ENCODE measurements at regions not wholly inside any gene's neighbourhood (a gene's known extent, or its start where the extent isn't known, plus 50 kb on each side); places are given as distances from the start of the nearest gene placed in this dataset.
"Not testable (repeated sequence)": the region's sequence is repeated elsewhere in the genome, so short reads cannot be mapped to it uniquely, and the experiment has no call there.

DNA sequence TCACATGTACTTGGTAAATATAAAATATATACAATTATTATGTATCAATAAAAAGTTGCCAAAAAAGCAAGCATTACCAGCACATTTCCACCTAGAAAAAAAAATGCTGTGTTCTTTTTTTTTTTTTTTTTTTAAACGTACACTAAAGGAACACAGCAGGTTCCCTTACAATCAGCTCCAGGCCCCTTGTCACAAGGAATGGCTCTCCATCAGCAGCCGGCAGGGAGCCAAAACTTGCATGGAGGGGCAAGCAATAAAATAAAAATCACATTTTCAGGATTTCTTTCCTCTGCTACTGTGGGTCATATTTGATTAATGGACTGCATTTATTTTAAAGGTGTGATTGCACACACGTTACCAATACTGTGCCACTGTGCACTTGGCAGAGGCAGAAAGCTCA lies 460.3 kb downstream of the GPAT3 start:
- no peak for ATAC-seq

DNA sequence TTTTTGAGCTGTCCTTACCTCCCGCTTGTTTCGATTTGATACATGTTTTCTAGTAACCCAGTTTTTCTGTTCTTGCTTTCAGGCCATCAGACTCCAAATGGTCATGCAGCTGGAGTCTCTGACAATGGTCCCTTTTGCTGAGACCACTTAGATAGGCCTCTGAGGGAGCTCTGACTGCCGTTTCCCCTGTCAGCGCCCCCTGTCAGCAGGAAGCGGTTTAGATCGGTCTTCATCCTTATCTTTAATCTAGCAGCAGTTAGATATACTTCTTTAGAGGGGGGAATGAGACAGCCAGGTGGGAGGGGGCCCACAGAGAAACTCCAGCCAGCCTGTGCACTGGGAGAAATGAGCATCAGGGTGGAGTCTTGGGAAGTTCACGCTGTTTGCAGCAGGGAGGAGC lies 457.9 kb downstream of the GPAT3 start:
- no peak for ATAC-seq

DNA sequence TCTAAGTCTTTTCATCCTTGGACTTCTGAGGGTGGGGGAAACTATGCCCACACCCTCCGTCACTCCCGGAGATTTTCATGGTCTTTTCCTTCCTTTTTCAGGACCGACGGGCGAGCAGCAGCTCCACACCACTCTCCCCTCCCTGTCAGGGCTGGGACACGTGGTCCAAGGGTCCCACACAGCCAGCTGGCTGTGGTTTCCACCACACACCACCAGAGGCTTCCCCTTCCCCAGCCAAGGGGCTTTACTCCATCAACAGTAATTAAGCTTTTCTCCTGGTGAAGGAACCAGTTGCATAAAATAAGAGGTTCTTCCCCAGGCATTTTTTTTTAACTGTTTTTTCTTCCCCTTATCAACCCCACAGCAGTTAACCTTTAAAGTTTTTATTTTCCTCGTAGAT lies 453.9 kb downstream of the GPAT3 start:
- no peak for ATAC-seq

- no peak for ATAC-seq
These were observed 445.2 kb downstream of the GPAT3 start for GRCh38 chr4:83981156-83981555.

DNA sequence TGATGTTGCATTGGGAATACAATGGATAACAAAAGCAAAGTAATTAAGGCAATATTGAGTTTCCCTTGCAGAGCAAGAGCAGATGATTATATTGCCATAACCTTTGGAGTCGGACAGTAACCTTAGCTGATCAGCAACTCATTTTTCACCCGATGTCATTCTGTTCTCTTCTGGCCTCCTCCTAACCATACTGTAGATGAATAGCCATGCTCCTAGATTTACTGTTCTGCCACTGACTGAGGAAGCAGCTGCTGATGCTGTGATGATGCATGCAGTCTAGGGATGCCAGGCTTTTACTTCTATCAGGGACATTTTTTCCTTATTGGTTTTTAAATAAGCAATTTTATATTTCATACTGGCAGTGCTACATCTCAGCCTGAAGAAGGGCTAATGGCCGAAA lies 443.9 kb downstream of the GPAT3 start:
- no peak for ATAC-seq

DNA sequence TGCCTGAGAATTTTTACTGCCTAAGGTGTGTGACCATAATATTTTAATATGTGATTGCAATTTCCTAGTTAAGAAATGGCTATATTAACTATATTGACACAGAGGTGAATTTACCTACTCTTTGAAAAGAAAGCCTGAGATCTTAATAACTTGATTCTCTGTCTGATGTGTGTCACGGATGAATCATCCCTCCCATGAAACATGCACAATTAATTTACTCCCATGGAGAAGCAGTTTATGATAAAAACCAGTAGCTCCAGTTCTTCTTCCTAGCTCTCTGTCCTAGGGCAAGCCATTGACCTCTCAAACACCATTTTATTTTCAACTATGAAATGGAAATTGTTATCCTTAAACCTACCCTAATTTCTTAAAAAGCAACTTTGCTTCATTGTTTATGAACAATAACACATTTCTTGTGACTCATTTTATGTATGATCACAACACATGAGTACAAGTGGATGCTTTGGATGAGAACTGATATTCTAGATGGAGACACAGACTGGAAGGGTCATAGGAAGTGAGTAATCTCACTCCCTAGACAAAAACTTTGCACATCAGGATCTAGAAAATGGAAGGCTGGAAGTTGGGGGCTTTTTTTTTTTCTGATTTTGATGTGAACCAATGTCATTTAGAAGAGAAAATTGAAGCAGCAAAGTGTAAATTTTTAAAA lies 438.3 kb downstream of the GPAT3 start:
- ATAC-seq = peak; percentile 89

DNA sequence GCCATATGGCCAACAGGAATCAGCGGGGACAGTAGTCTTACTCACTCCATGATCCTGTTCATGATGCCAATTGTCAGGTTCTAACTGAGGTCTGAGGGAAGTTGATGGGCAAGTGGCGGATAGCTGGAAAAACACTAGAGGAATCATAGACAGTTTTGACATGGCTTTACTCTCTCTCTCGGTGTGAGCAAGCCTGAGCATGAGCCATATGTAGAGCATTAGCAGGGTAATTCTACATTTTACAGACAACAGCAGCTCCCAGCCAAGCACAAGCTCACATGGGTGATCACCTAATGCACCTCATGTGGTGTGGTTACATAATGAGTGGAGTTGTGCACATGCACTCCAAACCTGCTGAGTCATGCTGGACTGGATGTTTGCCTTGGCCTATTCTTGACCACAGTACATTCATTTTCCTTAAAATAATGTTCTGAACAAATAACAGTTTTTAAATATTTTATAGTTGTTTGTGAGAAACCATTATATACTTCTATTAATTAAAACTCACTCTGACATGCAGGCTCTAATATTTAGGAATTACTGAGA lies 429.2 kb downstream of the GPAT3 start:
- no peak for ATAC-seq

- no peak for ATAC-seq
These were observed 426.6 kb downstream of the GPAT3 start for GRCh38 chr4:83962492-83962891.

- ATAC-seq = no peak
These were observed 425.7 kb downstream of the GPAT3 start for GRCh38 chr4:83961575-83961974.

- no peak for ATAC-seq
These were observed 423.3 kb downstream of the GPAT3 start for GRCh38 chr4:83959160-83959559.

DNA sequence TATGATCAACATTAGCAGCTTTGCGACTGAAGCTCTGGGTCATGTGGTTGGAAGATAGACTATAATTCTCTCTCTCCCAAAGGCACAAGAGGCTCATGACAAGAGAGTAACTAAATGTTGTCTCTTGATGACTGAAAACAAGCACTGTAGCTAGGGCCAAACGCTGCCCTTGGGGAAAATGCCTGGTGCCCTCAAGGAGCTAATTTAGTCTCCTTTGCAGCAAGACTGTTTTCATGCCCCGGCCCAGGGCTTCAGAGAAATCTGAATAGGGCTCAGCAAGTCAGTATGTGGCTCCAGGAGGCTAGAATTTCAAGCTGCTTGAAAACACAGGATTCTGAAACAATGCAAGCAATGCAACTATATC lies 411.9 kb downstream of the GPAT3 start:
- ATAC-seq = no peak

GRCh38 chr4:83947125-83947829 lies 411.4 kb downstream of the GPAT3 start:
- no peak for ATAC-seq

DNA sequence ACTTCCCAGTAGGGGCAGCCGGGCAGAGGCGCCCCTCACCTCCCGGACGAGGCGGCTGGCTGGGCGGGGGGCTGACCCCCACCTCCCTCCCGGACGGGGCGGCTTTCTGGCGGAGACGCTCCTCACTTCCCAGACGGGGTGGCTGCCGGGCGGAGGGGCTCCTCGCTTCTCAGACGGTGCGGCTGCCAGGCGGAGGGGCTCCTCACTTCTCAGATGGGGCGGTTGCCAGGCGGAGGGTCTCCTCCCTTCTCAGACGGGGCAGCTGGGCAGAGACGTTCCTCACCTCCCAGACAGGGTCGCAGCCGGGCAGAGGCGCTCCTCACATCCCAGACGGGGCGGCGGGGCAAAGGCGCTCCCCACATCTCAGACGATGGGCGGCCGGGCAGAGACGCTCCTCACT lies 407.8 kb downstream of the GPAT3 start:
- not testable (repeated sequence) for ATAC-seq

DNA sequence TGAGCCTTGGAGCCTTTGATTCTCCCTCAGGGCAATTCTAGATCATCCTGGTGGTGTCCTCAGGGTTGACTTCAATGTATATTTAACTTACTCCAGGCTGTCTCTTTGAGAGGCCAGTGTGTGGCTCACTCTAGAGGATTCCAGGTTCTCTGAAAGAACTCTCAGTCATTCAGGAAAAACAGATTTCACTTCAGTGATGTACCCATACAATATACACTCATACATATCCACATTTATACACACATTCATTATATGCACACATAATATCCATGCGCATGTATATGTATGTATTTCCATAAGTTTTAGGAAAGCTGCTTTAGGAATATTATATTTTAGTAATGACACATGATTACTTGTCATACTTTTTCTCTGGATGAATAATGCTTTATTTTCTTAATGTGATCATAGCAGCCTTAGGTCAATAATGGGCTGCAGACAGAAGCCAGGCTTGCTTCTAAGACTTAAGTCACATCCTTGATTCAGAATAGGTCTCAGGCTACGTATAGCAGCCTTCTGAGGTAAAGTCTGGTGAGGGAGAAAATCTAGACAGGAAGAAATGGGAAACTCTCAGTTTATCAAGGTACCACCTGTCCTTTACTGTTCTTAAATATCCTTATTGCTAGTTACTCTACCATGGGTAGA lies 397.0 kb downstream of the GPAT3 start:
- ATAC-seq = no peak

GRCh38 chr4:83931659-83932438 lies 395.9 kb downstream of the GPAT3 start:
- ATAC-seq = no peak

DNA sequence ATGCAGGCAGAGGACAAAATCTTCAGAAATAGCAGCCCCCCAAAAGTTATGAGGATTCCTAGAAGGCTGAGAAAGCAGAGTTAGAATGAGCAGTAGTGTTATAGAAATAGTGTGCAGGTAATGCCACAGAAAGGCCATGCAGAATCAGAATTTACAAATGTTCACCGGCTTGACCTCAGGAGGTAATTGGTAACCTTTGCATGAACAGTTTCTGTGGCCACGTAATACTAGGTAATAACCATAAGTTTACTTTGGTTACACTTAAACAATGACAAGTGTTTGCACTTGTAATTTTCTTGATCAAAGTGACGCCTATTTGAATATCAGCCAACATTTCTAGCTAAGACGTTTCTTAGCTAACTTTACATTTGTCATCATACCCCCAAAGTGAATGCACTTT lies 393.6 kb downstream of the GPAT3 start:
- no peak for ATAC-seq

- ATAC-seq = no peak
These were observed 391.0 kb downstream of the GPAT3 start for GRCh38 chr4:83926950-83927349.

DNA sequence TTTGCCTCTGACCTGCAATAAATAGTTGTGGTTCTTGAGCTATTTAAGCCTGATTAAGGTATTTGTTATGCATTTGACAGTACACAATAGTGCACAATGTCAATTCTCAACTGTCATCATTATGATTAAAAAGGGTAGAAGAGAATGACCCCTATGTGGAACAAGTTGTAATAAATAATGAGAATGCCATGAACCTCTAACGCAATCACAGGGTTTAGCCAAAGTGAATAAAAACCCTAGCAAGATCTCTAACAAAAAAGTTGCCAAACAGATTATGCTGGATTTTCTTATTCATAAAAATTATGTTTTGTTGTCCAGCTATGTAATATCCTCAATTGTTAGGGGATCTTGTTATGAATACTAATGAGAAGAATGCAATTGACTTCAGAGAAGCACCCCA lies 387.4 kb downstream of the GPAT3 start:
- ATAC-seq = no peak

GRCh38 chr4:83922402-83922801 lies 386.5 kb downstream of the GPAT3 start:
- no peak for ATAC-seq

- no peak for ATAC-seq
These were observed 385.2 kb downstream of the GPAT3 start for GRCh38 chr4:83921124-83921523.

- no peak for ATAC-seq
These were observed 384.5 kb downstream of the GPAT3 start for GRCh38 chr4:83920375-83920774.

- ATAC-seq = no peak
These were observed 381.7 kb downstream of the GPAT3 start for GRCh38 chr4:83917572-83917971.

- ATAC-seq = no peak
These were observed 374.8 kb downstream of the GPAT3 start for GRCh38 chr4:83910693-83911092.
